GM18502 (cell line): ENCODE measurements at regions not wholly inside any gene's neighbourhood (a gene's known extent, or its start where the extent isn't known, plus 50 kb on each side); places are given as distances from the start of the nearest gene placed in this dataset.

ENCODE experiments used
- ATAC-seq: cut with Tn5 transposase; IDR thresholded peaks from one replicate; pipeline ENCODE4 v1.9.1; 2021; ENCODE audit warnings: mild to moderate bottlenecking; ENCODE audit not compliant: unreplicated experiment, poor library complexity

GRCh38 chr3:101945980-101946379 lies 96.7 kb downstream of the NFKBIZ start:
- no peak for ATAC-seq

- no peak for ATAC-seq
Observed at GRCh38 chr3:101946906-101947305, 97.6 kb downstream of the NFKBIZ start.

- no peak for ATAC-seq
Observed at GRCh38 chr3:101950510-101950909, 101.2 kb downstream of the NFKBIZ start.

- no peak for ATAC-seq
Observed at GRCh38 chr3:101950985-101951733, 101.8 kb downstream of the NFKBIZ start.

GRCh38 chr3:101954361-101954760 lies 105.0 kb downstream of the NFKBIZ start:
- no peak for ATAC-seq

GRCh38 chr3:101954936-101955335 lies 105.6 kb downstream of the NFKBIZ start:
- ATAC-seq: no peak

GRCh38 chr3:101962055-101962454 lies 112.7 kb downstream of the NFKBIZ start:
- ATAC-seq: no peak

GRCh38 chr3:101963902-101964362 lies 114.6 kb downstream of the NFKBIZ start:
- ATAC-seq: no peak

GRCh38 chr3:101964861-101965260 lies 115.5 kb downstream of the NFKBIZ start:
- ATAC-seq: no peak

GRCh38 chr3:101966226-101966625 lies 116.9 kb downstream of the NFKBIZ start:
- ATAC-seq: no peak

GRCh38 chr3:101970212-101970611 lies 120.9 kb downstream of the NFKBIZ start:
- no peak for ATAC-seq

GRCh38 chr3:101970905-101971304 lies 121.6 kb downstream of the NFKBIZ start:
- ATAC-seq: no peak

- no peak for ATAC-seq
Observed at GRCh38 chr3:101972430-101973162, 123.3 kb downstream of the NFKBIZ start.

- ATAC-seq: no peak
Observed at GRCh38 chr3:101973163-101973505, 123.8 kb downstream of the NFKBIZ start.

GRCh38 chr3:101975415-101975814 lies 126.1 kb downstream of the NFKBIZ start:
- peak; percentile 59 for ATAC-seq

GRCh38 chr3:101976473-101976872 lies 127.2 kb downstream of the NFKBIZ start:
- peak; percentile 90 for ATAC-seq

GRCh38 chr3:101978348-101978747 lies 129.0 kb downstream of the NFKBIZ start:
- ATAC-seq: no peak

- ATAC-seq: no peak
Observed at GRCh38 chr3:101979033-101979432, 129.7 kb downstream of the NFKBIZ start.

- no peak for ATAC-seq
Observed at GRCh38 chr3:101984356-101984755, 135.0 kb downstream of the NFKBIZ start.

- peak; percentile 32 for ATAC-seq
Observed at GRCh38 chr3:101988596-101988995, 139.3 kb downstream of the NFKBIZ start.

GRCh38 chr3:101989578-101990200 lies 140.4 kb downstream of the NFKBIZ start:
- ATAC-seq: no peak
